PC-3 (cell line): ENCODE measurements at regions not wholly inside any gene's neighbourhood (a gene's known extent, or its start where the extent isn't known, plus 50 kb on each side); places are given as distances from the start of the nearest gene placed in this dataset.

Experiments
- CTCF ChIP-seq: fragments of 300-600 bp; sonication (generic); conservative IDR thresholded peaks from 2 replicates; pipeline ENCODE4 v1.5.1; 2017; ENCODE audit warnings: antibody characterized with exemption, low read depth, mild to moderate bottlenecking, low read length
- EZH2 ChIP-seq: fragments of 300-600 bp; sonication (generic); IDR thresholded peaks from one replicate; pipeline ENCODE4 v1.6.1; 2017; ENCODE audit warnings: antibody characterized with exemption, mild to moderate bottlenecking, low read length; ENCODE audit not compliant: unreplicated experiment
- EZH2phosphoT487 ChIP-seq: fragments of 300-600 bp; sonication (generic); IDR thresholded peaks from 2 replicates; pipeline ENCODE4 v1.6.1; 2018; ENCODE audit warnings: mild to moderate bottlenecking, antibody characterized with exemption, low read length, borderline replicate concordance

GRCh38 chr13:86109107-86109506 is 309.9 kb upstream of the SLITRK6 start:
- TF ChIP-seq CTCF = no peak
- no peak for TF ChIP-seq EZH2
- TF ChIP-seq EZH2phosphoT487 = no peak
